Stimulated activated naive CD8-positive, alpha-beta T cell treated with anti-CD3 and anti-CD28 coated beads, Interleukin-15, Interleukin-2, amounts not matched to agents 100 ng/mL and 50 ng/mL, for 24 hours (primary cell): ENCODE measurements at regions not wholly inside any gene's neighbourhood (a gene's known extent, or its start where the extent isn't known, plus 50 kb on each side); places are given as distances from the start of the nearest gene placed in this dataset.

Experiments used
- H3K27ac Mint-ChIP-seq: one replicate; pipeline ENCODE4 v1.8.0; 2021; ENCODE audit warnings: mild to moderate bottlenecking, mixed read lengths
- H3K27me3 Mint-ChIP-seq: one replicate; pipeline ENCODE4 v1.8.0; 2021; ENCODE audit warnings: mixed read lengths
- H3K36me3 Mint-ChIP-seq: one replicate; pipeline ENCODE4 v1.8.0; 2021; ENCODE audit warnings: low read depth, mixed read lengths
- H3K4me1 Mint-ChIP-seq: one replicate; pipeline ENCODE4 v1.8.0; 2021; ENCODE audit warnings: low read depth, mixed read lengths
- H3K4me3 Mint-ChIP-seq: one replicate; pipeline ENCODE4 v1.8.0; 2021; ENCODE audit warnings: mild to moderate bottlenecking, mixed read lengths
- H3K9me3 Mint-ChIP-seq: one replicate; pipeline ENCODE4 v1.8.0; 2021; ENCODE audit warnings: mixed read lengths

- H3K27me3 Mint-ChIP-seq, result no peaks in the 10 kb centered on the region
- H3K27ac Mint-ChIP-seq, result no peak overlapping the region
- no peaks in the 10 kb centered on the region for H3K9me3 Mint-ChIP-seq
- H3K4me3 Mint-ChIP-seq, result no peak overlapping the region
- no peaks in the 10 kb centered on the region for H3K36me3 Mint-ChIP-seq
- H3K4me1 Mint-ChIP-seq, result peaks cover 11% of the 10 kb centered on the region
These were observed 80.7 kb upstream of the PRPS1 start for GRCh38 chrX:107547621-107548020.

GRCh38 chrX:107548775-107549174, 79.5 kb upstream of the PRPS1 start:
- H3K9me3 Mint-ChIP-seq, result no peaks in the 10 kb centered on the region
- no peaks in the 10 kb centered on the region for H3K27me3 Mint-ChIP-seq
- no peak overlapping the region for H3K27ac Mint-ChIP-seq
- H3K4me3 Mint-ChIP-seq, result no peak overlapping the region
- peaks cover 11% of the 10 kb centered on the region for H3K4me1 Mint-ChIP-seq
- no peaks in the 10 kb centered on the region for H3K36me3 Mint-ChIP-seq

GRCh38 chrX:107549504-107549903, 78.8 kb upstream of the PRPS1 start:
- Mint-ChIP-seq H3K4me3 (no peak overlapping the region), H3K4me1 (peaks cover 11% of the 10 kb centered on the region), H3K9me3 (no peaks in the 10 kb centered on the region), H3K27ac (no peak overlapping the region), H3K36me3 (no peaks in the 10 kb centered on the region), H3K27me3 (no peaks in the 10 kb centered on the region)

- peaks cover 11% of the 10 kb centered on the region for H3K4me1 Mint-ChIP-seq
- no peak overlapping the region for H3K4me3 Mint-ChIP-seq
- H3K36me3 Mint-ChIP-seq, result no peaks in the 10 kb centered on the region
- no peak overlapping the region for H3K27ac Mint-ChIP-seq
- H3K27me3 Mint-ChIP-seq, result no peaks in the 10 kb centered on the region
- no peaks in the 10 kb centered on the region for H3K9me3 Mint-ChIP-seq
These were observed 76.8 kb upstream of the PRPS1 start for GRCh38 chrX:107551546-107551945.

GRCh38 chrX:107552930-107553329, 75.4 kb upstream of the PRPS1 start:
- peaks cover 11% of the 10 kb centered on the region for H3K4me1 Mint-ChIP-seq
- no peak overlapping the region for H3K27ac Mint-ChIP-seq
- H3K9me3 Mint-ChIP-seq, result no peaks in the 10 kb centered on the region
- H3K4me3 Mint-ChIP-seq, result no peak overlapping the region
- H3K27me3 Mint-ChIP-seq, result no peaks in the 10 kb centered on the region
- no peaks in the 10 kb centered on the region for H3K36me3 Mint-ChIP-seq

- no peaks in the 10 kb centered on the region for H3K36me3 Mint-ChIP-seq
- no peaks in the 10 kb centered on the region for H3K9me3 Mint-ChIP-seq
- H3K27ac Mint-ChIP-seq, result no peak overlapping the region
- H3K4me3 Mint-ChIP-seq, result no peak overlapping the region
- H3K27me3 Mint-ChIP-seq, result peaks cover 3% of the 10 kb centered on the region
- no peaks in the 10 kb centered on the region for H3K4me1 Mint-ChIP-seq
These were observed 71.3 kb upstream of the PRPS1 start for GRCh38 chrX:107556967-107557366.

- peaks cover 3% of the 10 kb centered on the region for H3K27me3 Mint-ChIP-seq
- no peaks in the 10 kb centered on the region for H3K4me1 Mint-ChIP-seq
- no peaks in the 10 kb centered on the region for H3K9me3 Mint-ChIP-seq
- no peak overlapping the region for H3K4me3 Mint-ChIP-seq
- no peaks in the 10 kb centered on the region for H3K36me3 Mint-ChIP-seq
- no peak overlapping the region for H3K27ac Mint-ChIP-seq
These were observed 68.8 kb upstream of the PRPS1 start for GRCh38 chrX:107559506-107559905.

GRCh38 chrX:107560041-107560440, 68.3 kb upstream of the PRPS1 start:
- Mint-ChIP-seq H3K9me3 (no peaks in the 10 kb centered on the region), H3K27ac (no peak overlapping the region), H3K4me1 (no peaks in the 10 kb centered on the region), H3K36me3 (no peaks in the 10 kb centered on the region), H3K4me3 (no peak overlapping the region), H3K27me3 (peaks cover 3% of the 10 kb centered on the region)

GRCh38 chrX:107560980-107561379, 67.3 kb upstream of the PRPS1 start:
- Mint-ChIP-seq H3K9me3 (no peaks in the 10 kb centered on the region), H3K4me3 (no peak overlapping the region), H3K27ac (no peak overlapping the region), H3K27me3 (peaks cover 3% of the 10 kb centered on the region), H3K36me3 (no peaks in the 10 kb centered on the region), H3K4me1 (no peaks in the 10 kb centered on the region)

GRCh38 chrX:107561468-107562215, 66.7 kb upstream of the PRPS1 start:
- H3K4me3 Mint-ChIP-seq, result no peak overlapping the region
- H3K9me3 Mint-ChIP-seq, result no peaks in the 10 kb centered on the region
- H3K4me1 Mint-ChIP-seq, result no peaks in the 10 kb centered on the region
- no peaks in the 10 kb centered on the region for H3K36me3 Mint-ChIP-seq
- H3K27ac Mint-ChIP-seq, result no peak overlapping the region
- peaks cover 3% of the 10 kb centered on the region for H3K27me3 Mint-ChIP-seq

- Mint-ChIP-seq H3K36me3 (no peaks in the 10 kb centered on the region), H3K4me1 (no peaks in the 10 kb centered on the region), H3K27ac (no peak overlapping the region), H3K27me3 (peaks cover 3% of the 10 kb centered on the region), H3K9me3 (no peaks in the 10 kb centered on the region), H3K4me3 (no peak overlapping the region)
These were observed 65.8 kb upstream of the PRPS1 start for GRCh38 chrX:107562482-107562881.

GRCh38 chrX:107563824-107564223, 64.5 kb upstream of the PRPS1 start:
- Mint-ChIP-seq H3K27me3 (peaks cover 3% of the 10 kb centered on the region), H3K4me1 (no peaks in the 10 kb centered on the region), H3K36me3 (no peaks in the 10 kb centered on the region), H3K4me3 (no peak overlapping the region), H3K9me3 (no peaks in the 10 kb centered on the region), H3K27ac (no peak overlapping the region)

GRCh38 chrX:107565015-107565414, 63.3 kb upstream of the PRPS1 start:
- Mint-ChIP-seq H3K4me3 (no peak overlapping the region), H3K36me3 (no peaks in the 10 kb centered on the region)

GRCh38 chrX:107565931-107566603, 62.2 kb upstream of the PRPS1 start:
- no peak overlapping the region for H3K27ac Mint-ChIP-seq
- H3K4me3 Mint-ChIP-seq, result no peak overlapping the region
- H3K36me3 Mint-ChIP-seq, result no peaks in the 10 kb centered on the region
- H3K9me3 Mint-ChIP-seq, result no peaks in the 10 kb centered on the region
- H3K27me3 Mint-ChIP-seq, result peaks cover 3% of the 10 kb centered on the region
- no peaks in the 10 kb centered on the region for H3K4me1 Mint-ChIP-seq

More at GRCh38 chrX:107565015-107565414, 63.3 kb upstream of the PRPS1 start:
- no peaks in the 10 kb centered on the region for H3K9me3 Mint-ChIP-seq
- H3K27me3 Mint-ChIP-seq, result peaks cover 3% of the 10 kb centered on the region
- no peak overlapping the region for H3K27ac Mint-ChIP-seq
- H3K4me1 Mint-ChIP-seq, result no peaks in the 10 kb centered on the region

GRCh38 chrX:107566604-107567262, 61.6 kb upstream of the PRPS1 start:
- H3K4me3 Mint-ChIP-seq, result no peak overlapping the region
- H3K36me3 Mint-ChIP-seq, result no peaks in the 10 kb centered on the region
- no peak overlapping the region for H3K27ac Mint-ChIP-seq
- H3K4me1 Mint-ChIP-seq, result no peaks in the 10 kb centered on the region
- no peaks in the 10 kb centered on the region for H3K9me3 Mint-ChIP-seq
- H3K27me3 Mint-ChIP-seq, result peaks cover 1% of the 10 kb centered on the region
